ENCODE measurements at regions not wholly inside any gene's neighbourhood (a gene's known extent, or its start where the extent isn't known, plus 50 kb on each side); places are given as distances from the start of the nearest gene placed in this dataset.
"Not testable (repeated sequence)": the region's sequence is repeated elsewhere in the genome, so short reads cannot be mapped to it uniquely, and the experiment has no call there.

- H3K36me3 ChIP-seq (ENCODE audit: control insufficient read depth, insufficient read depth, low read length) = no peaks in the 10 kb centered on the region
Measured at GRCh38 chr10:111323389-111323966, 246.6 kb downstream of the ADRA2A start.

GRCh38 chr10:111332174-111332573 is 255.3 kb downstream of the ADRA2A start:
- not testable (repeated sequence) for H3K27me3 ChIP-seq (ENCODE audit: control insufficient read depth, insufficient read depth, low read length); H3K4me3 ChIP-seq (ENCODE audit: low read depth, low read length); H3K9ac ChIP-seq (ENCODE audit: low read depth, low read length); H3K36me3 ChIP-seq (ENCODE audit: control insufficient read depth, insufficient read depth, low read length); H3K9me3 ChIP-seq (ENCODE audit: control insufficient read depth, insufficient read depth, low read length); H3K4me1 ChIP-seq (ENCODE audit: control insufficient read depth, insufficient read depth, low read length)

More at GRCh38 chr10:111323389-111323966, 246.6 kb downstream of the ADRA2A start:
- H3K9me3 ChIP-seq (ENCODE audit: control insufficient read depth, insufficient read depth, low read length) = no peaks in the 10 kb centered on the region
- H3K4me1 ChIP-seq (ENCODE audit: control insufficient read depth, insufficient read depth, low read length) = no peaks in the 10 kb centered on the region
- H3K9ac ChIP-seq (ENCODE audit: low read depth, low read length) = no peak overlapping the region
- no peak overlapping the region for H3K4me3 ChIP-seq (ENCODE audit: low read depth, low read length)
- H3K27me3 ChIP-seq (ENCODE audit: control insufficient read depth, insufficient read depth, low read length) = no peaks in the 10 kb centered on the region

- Histone ChIP-seq H3K27me3 (ENCODE audit: control insufficient read depth, insufficient read depth, low read length) (no peaks in the 10 kb centered on the region), H3K9ac (ENCODE audit: low read depth, low read length) (no peak overlapping the region), H3K36me3 (ENCODE audit: control insufficient read depth, insufficient read depth, low read length) (no peaks in the 10 kb centered on the region), H3K4me3 (ENCODE audit: low read depth, low read length) (no peak overlapping the region), H3K4me1 (ENCODE audit: control insufficient read depth, insufficient read depth, low read length) (no peaks in the 10 kb centered on the region), H3K9me3 (ENCODE audit: control insufficient read depth, insufficient read depth, low read length) (peaks cover 6% of the 10 kb centered on the region)
Measured at GRCh38 chr10:111335826-111336225, 259.0 kb downstream of the ADRA2A start.

DNA sequence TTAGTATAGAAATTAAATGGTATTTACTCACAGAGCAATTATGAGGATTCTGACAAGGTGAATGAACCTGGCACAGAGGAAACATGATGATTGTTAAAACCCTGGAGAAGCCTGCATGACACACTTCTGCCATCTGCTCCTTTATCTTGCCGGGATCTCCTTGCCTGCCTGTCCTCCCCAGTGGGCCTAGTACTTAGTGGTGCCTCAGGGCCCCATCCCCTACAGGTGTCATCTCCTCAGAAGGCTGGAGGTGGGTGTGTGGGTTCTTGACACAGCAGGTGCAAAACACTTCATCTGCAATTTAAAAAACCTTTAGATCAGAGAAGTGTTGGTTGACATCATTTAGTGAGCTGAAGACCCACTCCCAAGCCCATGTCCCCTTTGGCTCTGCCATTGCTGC is 261.2 kb downstream of the ADRA2A start:
- no peak overlapping the region for H3K9ac ChIP-seq (ENCODE audit: low read depth, low read length)
- no peak overlapping the region for H3K4me3 ChIP-seq (ENCODE audit: low read depth, low read length)
- no peaks in the 10 kb centered on the region for H3K27me3 ChIP-seq (ENCODE audit: control insufficient read depth, insufficient read depth, low read length)
- H3K9me3 ChIP-seq (ENCODE audit: control insufficient read depth, insufficient read depth, low read length) = peaks cover 12% of the 10 kb centered on the region
- H3K4me1 ChIP-seq (ENCODE audit: control insufficient read depth, insufficient read depth, low read length) = no peaks in the 10 kb centered on the region
- no peaks in the 10 kb centered on the region for H3K36me3 ChIP-seq (ENCODE audit: control insufficient read depth, insufficient read depth, low read length)

DNA sequence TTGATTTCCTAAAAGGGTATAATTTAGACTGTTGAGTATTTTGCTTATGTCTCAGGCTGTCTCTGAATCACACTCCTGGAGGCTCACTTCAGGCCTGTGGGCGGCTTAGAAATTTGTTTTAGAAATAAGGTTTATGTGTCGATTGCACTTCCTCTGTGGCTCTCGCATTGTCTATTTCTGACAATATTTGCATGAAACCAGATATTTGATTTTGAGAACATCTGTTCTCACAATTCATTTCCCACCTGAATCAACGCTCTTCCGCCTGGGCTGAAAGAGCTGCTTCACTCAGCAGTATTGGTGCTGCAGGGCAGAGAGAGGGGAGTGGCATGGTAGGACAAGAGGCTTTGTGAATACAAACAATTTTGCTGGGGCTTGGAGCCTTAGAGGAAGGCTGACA is 262.0 kb downstream of the ADRA2A start:
- Histone ChIP-seq H3K4me3 (ENCODE audit: low read depth, low read length) (no peak overlapping the region), H3K9ac (ENCODE audit: low read depth, low read length) (no peak overlapping the region)

GRCh38 chr10:111344804-111345203 is 268.0 kb downstream of the ADRA2A start:
- Histone ChIP-seq H3K9ac (ENCODE audit: low read depth, low read length) (no peak overlapping the region), H3K36me3 (ENCODE audit: control insufficient read depth, insufficient read depth, low read length) (no peaks in the 10 kb centered on the region), H3K4me3 (ENCODE audit: low read depth, low read length) (no peak overlapping the region), H3K4me1 (ENCODE audit: control insufficient read depth, insufficient read depth, low read length) (no peaks in the 10 kb centered on the region), H3K9me3 (ENCODE audit: control insufficient read depth, insufficient read depth, low read length) (peaks cover 12% of the 10 kb centered on the region), H3K27me3 (ENCODE audit: control insufficient read depth, insufficient read depth, low read length) (no peaks in the 10 kb centered on the region)

More for the DNA sequence above, 262.0 kb downstream of the ADRA2A start:
- Histone ChIP-seq H3K9me3 (ENCODE audit: control insufficient read depth, insufficient read depth, low read length) (peaks cover 12% of the 10 kb centered on the region), H3K4me1 (ENCODE audit: control insufficient read depth, insufficient read depth, low read length) (no peaks in the 10 kb centered on the region), H3K27me3 (ENCODE audit: control insufficient read depth, insufficient read depth, low read length) (no peaks in the 10 kb centered on the region), H3K36me3 (ENCODE audit: control insufficient read depth, insufficient read depth, low read length) (no peaks in the 10 kb centered on the region)

- Histone ChIP-seq H3K4me1 (ENCODE audit: control insufficient read depth, insufficient read depth, low read length) (no peaks in the 10 kb centered on the region), H3K9me3 (ENCODE audit: control insufficient read depth, insufficient read depth, low read length) (peaks cover 1% of the 10 kb centered on the region), H3K27me3 (ENCODE audit: control insufficient read depth, insufficient read depth, low read length) (no peaks in the 10 kb centered on the region), H3K9ac (ENCODE audit: low read depth, low read length) (no peak overlapping the region), H3K36me3 (ENCODE audit: control insufficient read depth, insufficient read depth, low read length) (no peaks in the 10 kb centered on the region), H3K4me3 (ENCODE audit: low read depth, low read length) (no peak overlapping the region)
Measured at GRCh38 chr10:111347386-111348013, 270.7 kb downstream of the ADRA2A start.

DNA sequence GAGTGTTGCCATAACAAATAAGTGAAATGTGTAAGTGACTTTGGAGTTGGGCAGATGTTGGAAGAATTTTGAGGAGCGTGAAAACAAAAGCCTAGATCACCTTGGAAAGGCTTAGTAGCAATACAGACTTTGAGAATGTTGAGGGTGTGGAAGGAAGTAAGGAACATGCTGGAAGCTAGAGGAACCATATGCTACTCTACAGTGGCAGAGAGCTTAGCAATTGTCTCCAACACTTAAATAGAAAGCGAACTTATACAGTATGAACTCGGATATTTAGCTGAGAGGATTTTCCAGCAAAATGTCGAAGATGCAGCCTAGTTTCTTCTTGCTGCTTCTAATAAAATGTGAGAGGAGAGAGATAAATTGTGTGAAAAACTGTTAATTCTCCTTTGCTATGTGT is 271.2 kb downstream of the ADRA2A start:
- no peaks in the 10 kb centered on the region for H3K9me3 ChIP-seq (ENCODE audit: control insufficient read depth, insufficient read depth, low read length)
- no peaks in the 10 kb centered on the region for H3K4me1 ChIP-seq (ENCODE audit: control insufficient read depth, insufficient read depth, low read length)
- H3K27me3 ChIP-seq (ENCODE audit: control insufficient read depth, insufficient read depth, low read length) = no peaks in the 10 kb centered on the region
- no peaks in the 10 kb centered on the region for H3K36me3 ChIP-seq (ENCODE audit: control insufficient read depth, insufficient read depth, low read length)
- H3K9ac ChIP-seq (ENCODE audit: low read depth, low read length) = no peak overlapping the region
- H3K4me3 ChIP-seq (ENCODE audit: low read depth, low read length) = no peak overlapping the region

GRCh38 chr10:111354859-111355258 is 278.0 kb downstream of the ADRA2A start:
- no peaks in the 10 kb centered on the region for H3K27me3 ChIP-seq (ENCODE audit: control insufficient read depth, insufficient read depth, low read length)

GRCh38 chr10:111356571-111356970 is 279.7 kb downstream of the ADRA2A start:
- Histone ChIP-seq H3K27me3 (ENCODE audit: control insufficient read depth, insufficient read depth, low read length) (no peaks in the 10 kb centered on the region), H3K4me1 (ENCODE audit: control insufficient read depth, insufficient read depth, low read length) (no peaks in the 10 kb centered on the region), H3K36me3 (ENCODE audit: control insufficient read depth, insufficient read depth, low read length) (no peaks in the 10 kb centered on the region), H3K4me3 (ENCODE audit: low read depth, low read length) (no peak overlapping the region), H3K9ac (ENCODE audit: low read depth, low read length) (no peak overlapping the region), H3K9me3 (ENCODE audit: control insufficient read depth, insufficient read depth, low read length) (no peaks in the 10 kb centered on the region)

More at GRCh38 chr10:111354859-111355258, 278.0 kb downstream of the ADRA2A start:
- no peaks in the 10 kb centered on the region for H3K9me3 ChIP-seq (ENCODE audit: control insufficient read depth, insufficient read depth, low read length)
- no peaks in the 10 kb centered on the region for H3K36me3 ChIP-seq (ENCODE audit: control insufficient read depth, insufficient read depth, low read length)
- H3K9ac ChIP-seq (ENCODE audit: low read depth, low read length) = no peak overlapping the region
- H3K4me1 ChIP-seq (ENCODE audit: control insufficient read depth, insufficient read depth, low read length) = no peaks in the 10 kb centered on the region
- H3K4me3 ChIP-seq (ENCODE audit: low read depth, low read length) = no peak overlapping the region

DNA sequence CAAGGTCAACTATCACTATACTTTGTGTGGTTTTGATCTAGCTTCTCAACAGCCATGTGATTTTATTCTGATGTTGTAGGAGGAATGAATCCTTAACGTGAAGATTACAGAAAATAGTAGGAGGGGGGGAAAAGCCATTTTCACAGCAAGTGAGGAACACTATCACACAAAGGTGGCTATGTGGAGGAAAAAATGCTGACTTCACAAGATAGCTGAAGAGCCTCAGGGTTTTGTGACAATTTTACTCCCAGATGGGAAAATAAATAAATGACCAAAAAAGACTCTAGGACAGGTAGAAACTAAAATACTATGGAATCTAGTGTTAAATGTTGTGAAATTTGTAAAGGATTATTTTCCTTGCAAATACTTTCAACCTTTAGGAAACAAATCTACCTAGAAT is 281.0 kb downstream of the ADRA2A start:
- Histone ChIP-seq H3K9me3 (ENCODE audit: control insufficient read depth, insufficient read depth, low read length) (no peaks in the 10 kb centered on the region), H3K9ac (ENCODE audit: low read depth, low read length) (no peak overlapping the region), H3K4me3 (ENCODE audit: low read depth, low read length) (no peak overlapping the region), H3K36me3 (ENCODE audit: control insufficient read depth, insufficient read depth, low read length) (no peaks in the 10 kb centered on the region), H3K27me3 (ENCODE audit: control insufficient read depth, insufficient read depth, low read length) (no peaks in the 10 kb centered on the region), H3K4me1 (ENCODE audit: control insufficient read depth, insufficient read depth, low read length) (no peaks in the 10 kb centered on the region)

DNA sequence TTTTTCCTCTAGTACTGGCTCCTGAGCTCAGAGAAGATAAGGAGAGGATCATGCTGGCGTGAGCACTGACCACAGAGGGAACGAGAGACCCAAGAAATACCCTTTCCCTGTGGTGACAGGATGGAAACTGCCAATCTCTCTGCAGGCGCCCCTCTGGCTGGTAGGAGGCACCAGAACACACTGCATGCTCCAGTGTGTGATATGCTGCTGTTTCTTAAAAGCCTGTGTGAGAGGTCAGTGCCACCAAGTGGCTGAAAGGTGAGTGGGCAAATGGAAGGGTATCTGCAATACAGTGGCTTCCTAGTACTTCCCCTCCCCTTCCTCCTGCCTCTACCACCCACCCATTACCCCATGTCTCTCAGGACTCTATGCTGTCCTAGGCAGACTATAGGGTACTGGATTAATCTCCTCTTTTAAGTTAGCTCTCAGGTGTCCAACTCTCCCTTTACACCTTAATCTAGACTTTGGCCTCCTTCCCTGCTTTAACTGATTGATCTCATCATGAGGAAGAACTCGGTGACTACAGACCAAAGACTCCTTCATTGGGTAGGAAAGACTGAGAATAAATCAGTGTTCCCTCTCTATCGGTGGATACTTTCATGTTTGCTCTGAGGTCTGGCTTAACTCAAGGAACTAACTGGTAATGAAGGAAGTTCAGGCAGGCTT is 283.6 kb downstream of the ADRA2A start:
- no peaks in the 10 kb centered on the region for H3K36me3 ChIP-seq (ENCODE audit: control insufficient read depth, insufficient read depth, low read length)
- no peak overlapping the region for H3K4me3 ChIP-seq (ENCODE audit: low read depth, low read length)
- no peak overlapping the region for H3K9ac ChIP-seq (ENCODE audit: low read depth, low read length)
- no peaks in the 10 kb centered on the region for H3K9me3 ChIP-seq (ENCODE audit: control insufficient read depth, insufficient read depth, low read length)
- no peaks in the 10 kb centered on the region for H3K4me1 ChIP-seq (ENCODE audit: control insufficient read depth, insufficient read depth, low read length)
- no peaks in the 10 kb centered on the region for H3K27me3 ChIP-seq (ENCODE audit: control insufficient read depth, insufficient read depth, low read length)

All from iPS-15b (cell line).